HepG2 (cell line): ENCODE measurements at regions not wholly inside any gene's neighbourhood (a gene's known extent, or its start where the extent isn't known, plus 50 kb on each side); places are given as distances from the start of the nearest gene placed in this dataset.

Experiments
- CREB3 ChIP-seq: sonication (generic); formaldehyde crosslinking; IDR thresholded peaks from 2 replicates; pipeline ENCODE4 v1.5.0; 2020; ENCODE audit warnings: missing genetic modification reagents
- CREM ChIP-seq, 2 experiments: sonication (generic) in 1 of 2; formaldehyde crosslinking in 1 of 2; IDR thresholded peaks; 2 replicates each; pipeline versions ENCODE4 v1.4.0 to v1.6.1; 2016 to 2020; ENCODE audit warnings: antibody characterized with exemption in 1 of 2, mild to moderate bottlenecking in 1 of 2, missing genetic modification reagents in 1 of 2
- FOSL1 ChIP-seq: sonication (generic); formaldehyde crosslinking; IDR thresholded peaks from 2 replicates; pipeline ENCODE4 v1.9.0; 2021; ENCODE audit warnings: missing genetic modification reagents, borderline replicate concordance
- IKZF1 ChIP-seq: fragments of 450-650 bp; IDR thresholded peaks from 2 replicates; pipeline ENCODE4 v1.7.1; 2016
- JUN ChIP-seq: sonication (generic); formaldehyde crosslinking; IDR thresholded peaks from 2 replicates; pipeline ENCODE4 v1.4.0; 2020; ENCODE audit warnings: mild to moderate bottlenecking, missing genetic modification reagents
- MYNN ChIP-seq: sonication (generic); formaldehyde crosslinking; IDR thresholded peaks from 2 replicates; pipeline ENCODE4 v1.4.0; 2020; ENCODE audit warnings: mild to moderate bottlenecking, low read depth, missing genetic modification reagents
- PAWR ChIP-seq: sonication (generic); formaldehyde crosslinking; IDR thresholded peaks from 2 replicates; pipeline ENCODE4 v1.4.0; 2020; ENCODE audit warnings: missing genetic modification reagents, mild to moderate bottlenecking, borderline replicate concordance
- PAXIP1 ChIP-seq: sonication (generic); formaldehyde crosslinking; conservative IDR thresholded peaks from 2 replicates; pipeline ENCODE4 v1.4.0; 2020; ENCODE audit warnings: mild to moderate bottlenecking, missing genetic modification reagents, moderate library complexity
- SP140L ChIP-seq: sonication (generic); formaldehyde crosslinking; IDR thresholded peaks from 2 replicates; pipeline ENCODE4 v1.4.0; 2020; ENCODE audit warnings: missing genetic modification reagents, borderline replicate concordance
- TARDBP ChIP-seq: sonication (generic); formaldehyde crosslinking; IDR thresholded peaks from 2 replicates; pipeline ENCODE4 v1.8.0; 2022; ENCODE audit warnings: mild to moderate bottlenecking, missing genetic modification reagents
- THAP9 ChIP-seq: sonication (generic); formaldehyde crosslinking; IDR thresholded peaks from 2 replicates; pipeline ENCODE4; 2020; ENCODE audit warnings: missing genetic modification reagents, mild to moderate bottlenecking, borderline replicate concordance
- ZBTB3 ChIP-seq: sonication (generic); formaldehyde crosslinking; IDR thresholded peaks from 2 replicates; pipeline ENCODE4 v1.4.0; 2020; ENCODE audit warnings: low read depth, mild to moderate bottlenecking, moderate library complexity, missing genetic modification reagents, borderline replicate concordance
- ZBTB46 ChIP-seq: sonication (generic); formaldehyde crosslinking; IDR thresholded peaks from 2 replicates; pipeline ENCODE4 v1.4.0; 2020; ENCODE audit warnings: mild to moderate bottlenecking, missing genetic modification reagents, borderline replicate concordance
- ZMAT5 ChIP-seq: sonication (generic); formaldehyde crosslinking; IDR thresholded peaks from 2 replicates; pipeline ENCODE4 v1.5.0; 2020; ENCODE audit warnings: mild to moderate bottlenecking, low read depth, missing genetic modification reagents, borderline replicate concordance
- ZNF564 ChIP-seq: sonication (generic); formaldehyde crosslinking; IDR thresholded peaks from 2 replicates; pipeline ENCODE4 v1.8.1; 2023; ENCODE audit warnings: mild to moderate bottlenecking, missing genetic modification reagents
- ZNF878 ChIP-seq: sonication (generic); formaldehyde crosslinking; IDR thresholded peaks from 2 replicates; pipeline ENCODE4 v1.8.1; 2023; ENCODE audit warnings: mild to moderate bottlenecking, missing genetic modification reagents, moderate library complexity

- no peak for TF ChIP-seq THAP9 (CRISPR knock-in tag)
- no peak for TF ChIP-seq FOSL1 (CRISPR knock-in tag)
- peak; percentile 57; the same call in 1 of the 2 replicates for TF ChIP-seq ZBTB46 (CRISPR knock-in tag)
- TF ChIP-seq CREM (IDR thresholded peaks at IDR 0.05) = peak; percentile 66
- TF ChIP-seq CREM (CRISPR knock-in tag; IDR thresholded peaks at IDR 0.05) = no peak
- TF ChIP-seq ZNF564 (CRISPR knock-in tag) = 0 out of 2 replicates have a peak, but pooled peaks have one; percentile 33
- peak; percentile 62; the same call in 1 of the 2 replicates for TF ChIP-seq SP140L (CRISPR knock-in tag)
- no peak for TF ChIP-seq ZMAT5
- TF ChIP-seq IKZF1 = no peak
- peak; percentile 73 for TF ChIP-seq ZBTB3 (CRISPR knock-in tag)
- TF ChIP-seq PAXIP1 (CRISPR knock-in tag) = peak; percentile 93
- peak; percentile 40; the same call in 1 of the 2 replicates for TF ChIP-seq ZNF878
- TF ChIP-seq PAWR (CRISPR knock-in tag) = 0 out of 2 replicates have a peak, but pooled peaks have one; percentile 79
- TF ChIP-seq JUN (CRISPR knock-in tag) = peak; percentile 66; the same call in 1 of the 2 replicates
- peak; percentile 82; the same call in 1 of the 2 replicates for TF ChIP-seq TARDBP (CRISPR knock-in tag)
- TF ChIP-seq CREB3 (CRISPR knock-in tag) = 0 out of 2 replicates have a peak, but pooled peaks have one; percentile 52
- no peak for TF ChIP-seq MYNN (CRISPR knock-in tag)
These were observed 159.8 kb downstream of the ZFP64 start (continued) for GRCh38 chr20:52031563-52032303.
